ENCODE measurements at regions not wholly inside any gene's neighbourhood (a gene's known extent, or its start where the extent isn't known, plus 50 kb on each side); places are given as distances from the start of the nearest gene placed in this dataset.

- DNase-seq (ENCODE audit: low read depth): no peak
- no peak overlapping the region for H3K4me3 ChIP-seq (ENCODE audit: low read depth, low read length)
- TF ChIP-seq CTCF (conservative IDR thresholded peaks at IDR 0.05; ENCODE audit: low read depth, low read length): no peak
These were observed 190.3 kb downstream of the LPIN1 start for GRCh38 chr2:11936761-11937160.

GRCh38 chr2:11938196-11938595 is 191.8 kb downstream of the LPIN1 start:
- DNase-seq (ENCODE audit: low read depth): no peak
- TF ChIP-seq CTCF (conservative IDR thresholded peaks at IDR 0.05; ENCODE audit: low read depth, low read length): no peak
- H3K4me3 ChIP-seq (ENCODE audit: low read depth, low read length): no peak overlapping the region

- no peak for TF ChIP-seq CTCF (conservative IDR thresholded peaks at IDR 0.05; ENCODE audit: low read depth, low read length)
- DNase-seq (ENCODE audit: low read depth): no peak
- no peak overlapping the region for H3K4me3 ChIP-seq (ENCODE audit: low read depth, low read length)
These were observed 193.1 kb downstream of the LPIN1 start for GRCh38 chr2:11939523-11939922.

- H3K4me3 ChIP-seq (ENCODE audit: low read depth, low read length): no peak overlapping the region
- no peak for DNase-seq (ENCODE audit: low read depth)
- no peak for TF ChIP-seq CTCF (conservative IDR thresholded peaks at IDR 0.05; ENCODE audit: low read depth, low read length)
These were observed 193.8 kb downstream of the LPIN1 start for GRCh38 chr2:11940121-11940743.

- DNase-seq (ENCODE audit: low read depth): no peak
- TF ChIP-seq CTCF (conservative IDR thresholded peaks at IDR 0.05; ENCODE audit: low read depth, low read length): no peak
- H3K4me3 ChIP-seq (ENCODE audit: low read depth, low read length): no peak overlapping the region
These were observed 194.4 kb downstream of the LPIN1 start for GRCh38 chr2:11940799-11941198.

GRCh38 chr2:11941201-11942177 is 195.1 kb downstream of the LPIN1 start:
- TF ChIP-seq CTCF (conservative IDR thresholded peaks at IDR 0.05; ENCODE audit: low read depth, low read length): no peak
- no peak for DNase-seq (ENCODE audit: low read depth)
- H3K4me3 ChIP-seq (ENCODE audit: low read depth, low read length): no peak overlapping the region

All from choroid plexus epithelial cell (primary cell).